ENCODE measurements at regions not wholly inside any gene's neighbourhood (a gene's known extent, or its start where the extent isn't known, plus 50 kb on each side); places are given as distances from the start of the nearest gene placed in this dataset.

- no peak overlapping the region for H3K4me2 ChIP-seq (ENCODE audit: control insufficient read depth, extremely low read depth, insufficient read depth, low read depth, low read length)
- H3K27me3 ChIP-seq (ENCODE audit: control insufficient read depth, extremely low read depth, insufficient read depth, low read length), result no peaks in the 10 kb centered on the region
- no peaks in the 10 kb centered on the region for H3K9me1 ChIP-seq (ENCODE audit: control insufficient read depth, extremely low read depth, insufficient read depth, low read length)
- TF ChIP-seq CTCF (optimal IDR thresholded peaks at IDR 0.05 in 1 of 3, IDR thresholded peaks at IDR 0.05 in 1 of 3, conservative IDR thresholded peaks at IDR 0.05 in 1 of 3; ENCODE audit: extremely low read depth in 1 of 3, insufficient read depth in 2 of 3, low read length in 3 of 3) (no peak), EZH2 (IDR thresholded peaks at IDR 0.05; ENCODE audit: low read length) (no peak)
- no peaks in the 10 kb centered on the region for H3K36me3 ChIP-seq (ENCODE audit: control insufficient read depth in 2 of 2, extremely low read depth in 1 of 2, insufficient read depth in 2 of 2, low read length in 2 of 2)
- no peaks in the 10 kb centered on the region for H3K9me3 ChIP-seq (ENCODE audit: control insufficient read depth, low read depth, low read length)
- H4K20me1 ChIP-seq (ENCODE audit: control insufficient read depth, extremely low read depth, insufficient read depth, low read length), result no peaks in the 10 kb centered on the region
- no peak overlapping the region for H2AFZ ChIP-seq (ENCODE audit: control insufficient read depth, low read length)
- H3K4me1 ChIP-seq (ENCODE audit: control insufficient read depth, extremely low read depth, insufficient read depth, low read length), result no peaks in the 10 kb centered on the region
- H3K4me3 ChIP-seq (ENCODE audit: control insufficient read depth in 2 of 3, extremely low read depth in 1 of 3, insufficient read depth in 2 of 3, low read depth in 1 of 3, low read length in 3 of 3), result no peak overlapping the region
- DNase-seq (ENCODE audit: low read depth, low spot score), result no peak
- no peak overlapping the region for H3K27ac ChIP-seq (ENCODE audit: control insufficient read depth, insufficient read depth, low read length)
- dilution Hi-C loops (cut with MboI; ENCODE audit: extremely low pct_ligation_motif_present, low sequenced_read_pairs), result no loop called here
- FAIRE-seq, result no peak
- no peaks in the 10 kb centered on the region for H3K79me2 ChIP-seq (ENCODE audit: control insufficient read depth, insufficient read depth, low read length)
- no peak overlapping the region for H3K9ac ChIP-seq (ENCODE audit: control insufficient read depth, extremely low read depth, insufficient read depth, low read length)
Observed at GRCh38 chr5:161089569-161089968, 237.6 kb upstream of the ATP10B start.

GRCh38 chr5:161086461-161086860 lies 234.4 kb upstream of the ATP10B start:
- dilution Hi-C loops (cut with MboI; ENCODE audit: extremely low pct_ligation_motif_present, low sequenced_read_pairs), result no loop called here
- H3K4me3 ChIP-seq (ENCODE audit: control insufficient read depth in 2 of 3, extremely low read depth in 1 of 3, insufficient read depth in 2 of 3, low read depth in 1 of 3, low read length in 3 of 3), result no peak overlapping the region
- H4K20me1 ChIP-seq (ENCODE audit: control insufficient read depth, extremely low read depth, insufficient read depth, low read length), result no peaks in the 10 kb centered on the region
- FAIRE-seq (no peak), DNase-seq (ENCODE audit: low read depth, low spot score) (no peak)
- H3K36me3 ChIP-seq (ENCODE audit: control insufficient read depth in 2 of 2, extremely low read depth in 1 of 2, insufficient read depth in 2 of 2, low read length in 2 of 2), result no peaks in the 10 kb centered on the region
- H3K4me2 ChIP-seq (ENCODE audit: control insufficient read depth, extremely low read depth, insufficient read depth, low read depth, low read length), result no peak overlapping the region
- no peak overlapping the region for H3K27ac ChIP-seq (ENCODE audit: control insufficient read depth, insufficient read depth, low read length)
- no peak overlapping the region for H3K9ac ChIP-seq (ENCODE audit: control insufficient read depth, extremely low read depth, insufficient read depth, low read length)
- no peak overlapping the region for H2AFZ ChIP-seq (ENCODE audit: control insufficient read depth, low read length)
- no peaks in the 10 kb centered on the region for H3K79me2 ChIP-seq (ENCODE audit: control insufficient read depth, insufficient read depth, low read length)
- H3K9me3 ChIP-seq (ENCODE audit: control insufficient read depth, low read depth, low read length), result no peaks in the 10 kb centered on the region
- H3K4me1 ChIP-seq (ENCODE audit: control insufficient read depth, extremely low read depth, insufficient read depth, low read length), result no peaks in the 10 kb centered on the region
- no peaks in the 10 kb centered on the region for H3K9me1 ChIP-seq (ENCODE audit: control insufficient read depth, extremely low read depth, insufficient read depth, low read length)
- TF ChIP-seq CTCF (optimal IDR thresholded peaks at IDR 0.05 in 1 of 3, IDR thresholded peaks at IDR 0.05 in 1 of 3, conservative IDR thresholded peaks at IDR 0.05 in 1 of 3; ENCODE audit: extremely low read depth in 1 of 3, insufficient read depth in 2 of 3, low read length in 3 of 3) (no peak), EZH2 (IDR thresholded peaks at IDR 0.05; ENCODE audit: low read length) (no peak)
- no peaks in the 10 kb centered on the region for H3K27me3 ChIP-seq (ENCODE audit: control insufficient read depth, extremely low read depth, insufficient read depth, low read length)

Data from keratinocyte (primary cell).